Heart left ventricle (tissue), 13 donors: ENCODE measurements at regions not wholly inside any gene's neighbourhood (a gene's known extent, or its start where the extent isn't known, plus 50 kb on each side); places are given as distances from the start of the nearest gene placed in this dataset.

Source experiments
- POLR2A ChIP-seq, 2 donors: fragments of 450-650 bp; IDR thresholded peaks; one replicate each; pipeline ENCODE4 v1.6.1; 2017; ENCODE audit warnings: antibody characterized with exemption in 2 of 2, mild to moderate bottlenecking in 2 of 2, moderate library complexity in 2 of 2
- TF ChIP-seq, protein P1 (sequence below), 12 donors: fragments of 200-600 bp; sonication (generic) in 4 of 12; IDR thresholded peaks; one replicate each; pipeline versions ENCODE4 v1.5.0 to v1.8.0; 2018 to 2022; ENCODE audit warnings: antibody characterized with exemption in 12 of 12, mild to moderate bottlenecking in 5 of 12
- donor health status: ischemic (EF 13 %, LVEDD 7.1; RV severe dilation, severe dysfunction).
- donor health status: DM: no; HTN: yes; CAD: no.
- donor health status: DM: no; HTN: no; CAD: no.
- donor health status: ischemic (EF 25% LVEDD 6.9; RV normal size, moderate dysfunction).
- donor health status: ischemic (EF 25% LVEDD 5.7; RV mildly dilated, moderate dysfunction).
- donor health status: ischemic (EF 35%, LVEDD 5.7; RV mildly dilated, moderate dysfunction).
- donor health status: nonischemic (EF 11% LVEDD 7.7; RV severe dilation, severe dysfunction).
- donor health status: DM: yes; HTN: yes; CAD: no.
- donor health status: PGD.
- donor health status: ischemic (EF 29% LVEDD 5.4; RV normal size, mild dysfunction).
- donor health status: nonischemic (EF 23%, LVEDD 6.1; RV moderate dilation, normal function).

DNA sequence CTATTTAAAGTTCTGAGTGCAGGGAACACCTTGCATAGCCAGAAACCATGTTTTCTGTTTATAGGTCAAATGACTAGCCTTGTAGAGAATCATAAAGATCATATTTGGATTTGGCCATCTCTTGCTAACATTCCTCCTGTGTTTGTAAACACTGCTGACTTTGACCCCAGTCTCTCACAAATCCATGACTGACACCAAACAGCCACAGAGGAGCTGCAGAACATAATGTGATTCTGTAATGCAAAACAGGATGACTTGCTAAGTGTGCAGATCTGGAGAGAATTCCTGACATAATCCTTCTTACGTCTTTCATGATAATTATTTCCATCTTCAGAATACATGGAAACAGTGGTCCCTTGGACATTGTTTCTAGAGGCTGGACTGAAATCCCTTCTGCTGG is 211.8 kb downstream of the BMP4 start:
- TF ChIP-seq, protein P1, sequence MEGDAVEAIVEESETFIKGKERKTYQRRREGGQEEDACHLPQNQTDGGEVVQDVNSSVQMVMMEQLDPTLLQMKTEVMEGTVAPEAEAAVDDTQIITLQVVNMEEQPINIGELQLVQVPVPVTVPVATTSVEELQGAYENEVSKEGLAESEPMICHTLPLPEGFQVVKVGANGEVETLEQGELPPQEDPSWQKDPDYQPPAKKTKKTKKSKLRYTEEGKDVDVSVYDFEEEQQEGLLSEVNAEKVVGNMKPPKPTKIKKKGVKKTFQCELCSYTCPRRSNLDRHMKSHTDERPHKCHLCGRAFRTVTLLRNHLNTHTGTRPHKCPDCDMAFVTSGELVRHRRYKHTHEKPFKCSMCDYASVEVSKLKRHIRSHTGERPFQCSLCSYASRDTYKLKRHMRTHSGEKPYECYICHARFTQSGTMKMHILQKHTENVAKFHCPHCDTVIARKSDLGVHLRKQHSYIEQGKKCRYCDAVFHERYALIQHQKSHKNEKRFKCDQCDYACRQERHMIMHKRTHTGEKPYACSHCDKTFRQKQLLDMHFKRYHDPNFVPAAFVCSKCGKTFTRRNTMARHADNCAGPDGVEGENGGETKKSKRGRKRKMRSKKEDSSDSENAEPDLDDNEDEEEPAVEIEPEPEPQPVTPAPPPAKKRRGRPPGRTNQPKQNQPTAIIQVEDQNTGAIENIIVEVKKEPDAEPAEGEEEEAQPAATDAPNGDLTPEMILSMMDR (IDR thresholded peaks at IDR 0.05): no peak
- TF ChIP-seq POLR2A (IDR thresholded peaks at IDR 0.05): no peak
